GM21529 (cell line): ENCODE measurements at regions not wholly inside any gene's neighbourhood (a gene's known extent, or its start where the extent isn't known, plus 50 kb on each side); places are given as distances from the start of the nearest gene placed in this dataset.

Experiments
- ATAC-seq: cut with Tn5 transposase; IDR thresholded peaks from one replicate; pipeline ENCODE4 v1.9.1; 2021; ENCODE audit not compliant: unreplicated experiment

DNA sequence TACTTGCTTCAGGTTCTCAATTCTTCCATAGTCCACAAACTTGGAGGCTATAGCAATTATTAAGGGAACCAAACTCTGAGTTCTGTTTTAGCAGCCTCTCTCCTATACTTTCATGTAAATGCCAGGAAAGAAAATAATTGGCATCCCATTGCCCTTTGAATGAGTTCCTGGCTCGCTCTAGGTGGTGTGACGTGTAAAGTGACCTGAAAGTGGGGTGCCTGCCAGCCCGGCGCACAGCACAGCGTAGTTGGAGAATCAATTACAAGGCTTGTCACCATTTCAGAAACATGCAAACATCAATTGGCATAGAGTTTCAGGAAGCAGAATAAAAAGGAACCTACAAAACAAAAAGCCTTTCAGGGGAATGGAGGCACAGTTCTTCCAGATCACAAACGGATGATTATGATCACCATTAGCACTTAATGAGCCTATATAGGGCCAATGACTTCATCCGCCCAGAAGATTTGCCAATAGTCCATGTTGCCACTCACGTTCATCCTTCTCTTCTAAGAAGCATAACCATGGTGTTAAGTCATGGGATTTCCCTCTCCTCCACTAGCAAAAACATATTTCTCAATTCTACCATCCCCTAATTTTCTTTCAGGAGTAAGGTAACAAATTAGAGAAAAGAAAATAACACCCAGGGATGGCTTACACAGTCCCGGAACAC lies 354.6 kb upstream of the ADGRL2 start:
- ATAC-seq, result no peak

DNA sequence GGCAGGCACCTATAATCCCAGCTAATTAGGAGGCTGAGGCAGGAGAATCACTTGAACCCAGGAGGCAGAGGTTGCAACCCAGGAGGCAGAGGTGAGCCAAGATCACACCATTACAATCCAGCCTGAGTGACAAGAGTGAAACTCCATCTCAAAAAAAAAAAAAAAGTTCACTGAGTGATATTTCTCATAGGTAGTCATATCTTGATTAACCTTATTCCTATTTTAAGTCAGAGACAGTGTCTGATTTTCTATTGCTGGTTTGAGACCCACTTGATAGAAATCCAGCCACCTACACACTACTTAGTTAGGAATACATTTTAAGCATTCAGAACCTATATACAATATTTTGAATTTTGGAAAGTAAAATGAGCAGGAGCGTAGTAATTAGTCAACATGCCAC lies 357.4 kb upstream of the ADGRL2 start:
- ATAC-seq, result peak; percentile 35

DNA sequence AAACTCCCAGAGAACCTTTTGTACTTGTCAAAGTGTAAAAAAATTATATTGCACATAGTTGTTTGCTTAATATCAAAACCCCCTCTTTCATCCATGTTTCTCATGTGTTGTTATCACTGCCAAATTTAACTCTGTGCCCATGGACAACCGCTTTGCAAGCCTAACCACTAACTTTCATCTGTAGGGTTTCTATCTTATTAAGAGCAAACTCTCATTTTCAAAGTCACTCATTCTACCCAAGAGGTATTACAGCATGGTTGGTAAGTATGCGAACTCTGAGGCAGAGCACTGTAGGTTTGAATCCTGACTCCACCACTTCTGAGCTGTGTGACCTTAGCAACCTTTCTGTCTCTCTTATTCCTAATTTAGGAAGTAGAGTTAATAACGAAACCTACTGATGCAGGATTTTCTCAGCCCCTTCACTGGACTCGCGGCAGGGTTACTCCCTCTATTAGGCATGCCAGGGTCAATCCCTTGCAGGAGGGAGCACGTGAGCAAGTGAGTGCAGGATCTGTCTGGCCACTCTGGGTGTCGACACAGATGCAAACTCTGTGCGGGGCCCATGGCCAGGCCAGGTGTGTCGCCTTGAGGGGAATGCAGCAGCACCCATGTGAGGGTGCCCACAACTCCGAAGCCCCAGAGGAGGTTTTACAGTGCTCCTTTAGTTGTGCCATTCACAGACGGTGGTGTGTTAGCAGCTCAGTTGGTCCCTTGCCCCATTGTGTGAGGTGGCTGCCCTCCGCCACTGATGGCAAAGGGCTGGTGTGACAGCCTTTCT lies 361.5 kb upstream of the ADGRL2 start:
- peak; percentile 56 for ATAC-seq

DNA sequence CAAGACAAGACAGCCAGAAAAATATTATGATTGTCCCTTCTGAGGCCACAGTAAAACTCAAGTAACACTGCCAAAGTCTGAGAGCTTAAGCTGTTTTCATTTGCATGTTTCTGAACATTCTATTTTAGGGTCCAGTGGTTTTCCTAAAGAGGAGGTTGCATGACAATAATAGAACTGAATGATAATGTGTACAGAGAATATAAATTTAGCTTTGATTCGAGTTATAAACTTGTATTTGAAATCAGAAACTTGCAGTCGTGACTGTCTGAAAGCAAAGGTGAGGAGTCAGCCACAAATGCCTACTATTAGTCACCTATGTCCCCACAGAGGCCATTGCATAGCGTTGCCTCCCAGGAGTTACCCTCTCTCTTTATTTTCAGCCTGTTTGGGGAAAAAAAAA lies 363.1 kb upstream of the ADGRL2 start:
- peak; percentile 87 for ATAC-seq

DNA sequence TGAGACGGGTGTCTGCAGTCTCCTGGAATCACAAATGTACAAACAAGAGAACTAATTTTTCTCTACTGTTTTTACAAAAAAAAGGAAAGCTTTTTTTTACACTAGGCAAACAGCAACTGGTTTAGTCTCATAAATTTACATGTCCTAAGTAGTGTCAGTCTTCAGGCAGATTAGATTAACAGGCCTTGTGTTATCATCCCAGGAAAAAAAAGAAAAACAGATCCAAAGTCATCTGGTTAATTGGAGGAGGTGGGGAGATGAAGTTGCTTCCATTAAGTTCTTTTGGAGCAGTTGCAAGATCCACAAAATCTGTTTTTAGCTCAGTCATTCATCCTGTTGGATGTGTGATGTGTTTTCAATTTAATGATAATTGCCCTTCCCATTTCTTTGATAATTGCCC lies 363.5 kb upstream of the ADGRL2 start:
- ATAC-seq, result no peak

DNA sequence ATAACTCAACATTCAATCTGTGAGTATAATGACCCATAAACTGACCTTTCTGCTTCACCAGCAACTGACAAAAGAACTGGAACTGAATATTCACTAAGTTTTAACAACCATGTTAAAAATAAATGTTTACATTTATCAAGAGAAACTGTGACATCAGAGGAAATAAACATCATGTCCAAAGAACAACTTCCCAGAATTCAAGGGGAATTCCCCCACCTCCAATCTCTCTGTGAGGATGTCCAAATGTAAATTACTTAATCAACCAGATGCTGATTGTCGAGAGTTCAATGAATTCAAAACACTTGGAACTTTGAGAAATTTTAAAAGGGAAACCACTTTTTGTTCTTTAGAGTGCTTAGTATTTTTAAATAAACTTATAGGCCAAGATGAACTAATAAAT lies 365.6 kb upstream of the ADGRL2 start:
- ATAC-seq, result no peak

DNA sequence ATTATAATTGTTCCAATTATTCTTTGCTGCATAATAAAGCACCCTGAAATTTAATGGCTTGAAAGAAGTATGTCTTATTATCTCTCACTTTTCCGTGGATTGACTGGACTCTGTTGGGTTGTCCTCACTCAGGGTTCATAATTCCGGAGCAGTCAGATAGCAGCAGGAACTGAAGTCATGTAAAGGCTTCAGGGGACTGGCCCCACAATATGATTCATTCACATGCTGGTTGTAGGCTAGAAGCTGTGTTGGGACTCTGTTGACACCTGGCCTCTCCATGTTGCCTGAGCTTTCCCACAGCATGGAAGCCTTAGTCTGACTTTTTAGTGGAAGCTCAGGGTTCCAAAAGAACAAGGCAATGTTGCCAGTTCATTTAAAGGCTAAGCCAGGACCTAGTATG lies 367.1 kb upstream of the ADGRL2 start:
- no peak for ATAC-seq

DNA sequence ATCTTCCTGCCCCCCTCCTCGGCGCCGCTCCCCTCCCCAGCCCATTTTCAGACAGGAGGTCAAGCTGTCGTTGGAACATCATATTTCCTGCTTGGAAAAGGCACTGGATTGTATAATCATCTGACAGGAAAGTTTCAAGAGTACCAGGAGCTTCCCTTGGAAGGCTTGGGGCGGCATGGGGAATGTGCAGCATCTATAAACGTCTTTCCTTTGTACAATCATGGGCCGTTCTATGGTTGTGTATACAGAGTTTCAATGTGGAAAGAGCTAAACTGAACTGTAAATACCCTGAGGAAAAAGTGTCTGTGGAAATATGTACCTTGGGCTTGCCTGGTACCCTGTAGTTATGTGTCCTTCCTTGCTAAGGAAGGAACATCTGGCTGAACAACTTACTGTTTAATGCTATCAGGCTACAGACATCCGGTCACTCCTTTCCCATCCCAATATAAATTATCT lies 368.1 kb upstream of the ADGRL2 start:
- no peak for ATAC-seq

DNA sequence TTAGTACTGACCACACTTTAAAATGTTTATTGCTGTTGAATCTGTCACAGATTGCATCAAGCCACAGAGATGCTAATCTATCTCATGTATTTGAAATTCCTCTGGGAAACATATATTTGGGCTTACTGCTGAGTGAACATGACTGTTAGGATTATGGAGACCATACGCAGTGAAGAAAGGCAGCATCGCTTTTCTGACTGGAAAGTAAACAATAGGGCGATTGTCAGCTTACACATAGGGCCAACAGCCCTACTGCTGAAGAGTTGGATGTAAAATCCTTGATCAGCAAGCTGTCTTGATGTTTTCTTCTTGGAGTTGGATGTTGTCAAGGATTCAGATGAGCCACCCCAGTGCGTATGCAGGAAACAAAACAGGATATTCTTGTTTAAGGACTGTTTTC lies 368.7 kb upstream of the ADGRL2 start:
- ATAC-seq, result no peak

DNA sequence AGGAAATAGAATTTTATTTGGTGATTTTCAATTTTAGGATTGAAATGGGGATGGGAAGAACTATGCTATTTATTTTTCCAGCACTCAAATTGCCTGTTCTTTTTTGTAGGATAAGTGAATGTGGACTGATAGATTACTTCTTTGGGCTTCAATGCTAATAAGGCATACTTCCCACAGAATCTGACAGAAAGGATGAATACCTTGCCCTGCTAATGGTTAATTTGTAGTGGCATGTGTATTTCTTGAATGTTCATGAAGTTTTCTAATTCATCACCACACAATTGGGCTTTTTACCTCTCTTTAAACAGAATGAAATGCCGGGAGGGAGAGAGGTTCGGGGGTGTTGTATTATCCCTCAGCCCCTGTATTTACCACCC lies 369.1 kb upstream of the ADGRL2 start:
- ATAC-seq, result no peak

DNA sequence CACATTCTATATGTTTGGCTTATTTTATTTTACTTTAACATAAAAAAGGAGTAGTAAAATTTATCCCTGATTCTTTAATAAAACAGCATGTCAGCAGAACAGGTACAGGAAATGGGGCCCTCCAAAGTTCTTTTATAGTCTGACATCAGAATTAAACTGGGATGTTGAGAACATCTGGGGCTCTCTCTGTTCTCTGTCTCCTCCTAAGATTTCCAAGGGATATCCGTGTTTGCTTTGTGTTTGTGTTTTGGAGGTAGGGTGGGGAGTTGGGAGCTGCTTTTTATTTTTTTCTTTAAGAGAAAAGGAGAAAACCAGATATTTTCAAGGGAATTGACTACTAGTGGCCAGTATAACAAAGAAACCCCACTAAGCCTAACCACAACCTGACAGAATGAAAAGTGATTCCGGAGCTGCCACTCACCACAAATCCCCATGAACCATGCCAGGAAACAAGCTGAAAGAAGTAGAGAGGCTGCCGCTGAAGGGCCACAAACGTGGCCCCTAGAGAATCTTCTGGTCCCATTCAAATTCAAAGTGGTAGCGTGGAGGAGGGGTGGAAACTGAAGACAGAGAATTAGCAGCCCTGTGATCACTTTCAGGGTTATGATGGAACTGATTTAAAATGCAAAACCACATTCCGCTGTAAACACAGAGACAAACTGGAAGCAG lies 369.6 kb upstream of the ADGRL2 start:
- ATAC-seq, result no peak

DNA sequence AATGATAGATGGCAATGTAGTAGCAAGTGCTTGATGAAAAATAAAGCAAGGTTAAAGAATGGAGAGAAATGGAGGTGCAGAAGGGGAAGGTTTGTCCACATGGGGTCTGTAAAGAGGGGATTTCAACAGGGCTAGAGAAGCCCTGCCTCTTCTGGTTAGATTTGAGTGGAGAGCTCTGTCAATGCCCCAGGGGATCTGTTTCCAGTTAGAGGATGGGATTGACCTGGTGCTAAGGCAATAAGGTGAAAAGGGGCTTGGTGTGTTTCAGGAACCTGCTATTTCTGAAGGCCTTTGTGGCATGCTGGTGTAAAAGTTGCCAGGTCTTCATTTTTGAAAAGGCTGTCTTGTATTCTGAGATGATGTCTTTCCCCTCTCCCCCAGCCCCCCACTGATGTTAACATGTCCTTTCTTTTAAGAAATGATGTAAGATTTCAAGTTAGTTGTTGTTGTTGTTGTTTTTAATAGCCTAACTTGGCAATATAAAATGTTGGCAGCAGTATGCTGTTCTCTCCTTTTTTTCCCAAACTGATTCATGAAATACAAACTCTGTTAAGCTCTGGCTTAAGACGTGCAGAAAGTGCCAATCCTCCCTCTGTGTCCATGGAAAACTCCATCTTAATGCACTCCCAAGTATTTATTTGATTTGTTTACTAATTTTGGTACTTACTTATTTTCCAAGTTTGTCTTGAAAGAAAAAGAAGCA lies 370.3 kb upstream of the ADGRL2 start:
- no peak for ATAC-seq

DNA sequence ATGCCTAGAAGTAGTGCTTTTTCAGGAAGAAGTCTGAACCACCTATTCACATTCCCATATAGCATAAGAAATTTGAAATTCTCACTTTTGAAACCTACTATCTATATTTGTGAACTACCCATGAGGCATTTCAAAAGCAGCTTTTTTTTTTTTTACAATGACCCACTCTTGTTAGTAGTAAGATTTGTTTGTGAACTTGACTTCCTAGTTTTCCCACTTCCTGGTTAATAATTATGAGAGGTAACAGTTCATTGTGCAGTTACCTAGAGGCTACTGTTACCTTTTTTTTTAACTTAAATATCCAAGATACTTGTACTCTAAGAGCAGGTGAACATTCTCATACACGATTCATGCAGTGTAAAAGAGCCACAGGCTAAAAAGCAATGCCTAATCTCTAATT lies 371.7 kb upstream of the ADGRL2 start:
- ATAC-seq, result no peak

DNA sequence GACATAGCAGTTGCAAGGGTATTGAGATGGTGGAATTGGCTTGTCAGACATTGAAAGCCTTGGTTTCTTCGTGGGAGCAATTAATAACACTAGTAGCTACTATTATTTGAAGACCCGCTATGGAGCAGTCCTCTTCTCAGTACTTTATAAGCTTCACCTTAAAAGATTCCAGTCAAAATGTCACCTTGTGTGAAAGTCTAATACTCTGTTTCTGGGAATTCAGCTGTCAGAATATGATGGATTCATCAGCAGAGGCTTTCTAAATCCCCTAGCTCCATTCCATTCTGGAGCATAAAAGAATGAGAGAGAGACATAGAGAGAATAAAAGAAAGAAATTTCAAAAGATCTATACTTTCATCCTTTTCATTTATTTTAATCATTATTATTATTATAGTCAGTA lies 375.9 kb upstream of the ADGRL2 start:
- no peak for ATAC-seq

DNA sequence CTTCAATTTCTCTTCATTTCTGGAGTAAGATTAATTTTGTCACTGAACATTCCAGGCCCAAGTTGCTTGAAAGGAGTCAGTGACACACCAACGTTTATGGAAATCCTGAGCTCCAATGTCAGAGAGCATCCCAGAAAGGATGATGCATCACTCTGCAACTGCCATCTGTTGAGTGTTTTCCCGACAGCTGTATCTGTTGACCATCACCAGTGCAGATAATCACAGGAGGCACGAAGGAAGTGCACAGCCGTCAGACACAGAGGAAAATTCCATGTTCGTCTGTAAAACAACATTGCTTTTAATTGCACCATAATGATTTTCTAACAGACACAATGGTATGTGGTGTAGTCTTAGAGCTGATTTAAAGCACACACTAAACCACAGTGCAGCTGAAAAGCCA lies 376.7 kb upstream of the ADGRL2 start:
- no peak for ATAC-seq

DNA sequence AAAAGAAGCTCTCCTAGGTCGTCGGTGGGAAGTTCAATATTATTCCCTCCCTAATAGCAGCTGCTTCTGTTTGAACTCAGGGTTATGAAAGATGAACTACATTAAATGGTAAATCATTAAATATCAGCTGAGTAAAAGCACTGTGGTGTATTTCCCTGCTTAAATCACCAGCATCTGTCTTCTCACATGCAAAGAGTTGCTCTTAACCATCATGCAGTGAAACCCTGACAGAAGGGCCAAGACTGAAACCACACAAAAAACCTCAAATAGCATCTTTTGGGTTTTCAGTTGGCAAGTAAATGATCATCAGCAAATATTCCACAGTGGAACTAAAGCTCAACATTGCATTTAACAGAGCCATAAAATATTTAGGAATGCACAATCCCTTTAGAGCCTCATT lies 380.0 kb upstream of the ADGRL2 start:
- ATAC-seq, result peak; percentile 92

DNA sequence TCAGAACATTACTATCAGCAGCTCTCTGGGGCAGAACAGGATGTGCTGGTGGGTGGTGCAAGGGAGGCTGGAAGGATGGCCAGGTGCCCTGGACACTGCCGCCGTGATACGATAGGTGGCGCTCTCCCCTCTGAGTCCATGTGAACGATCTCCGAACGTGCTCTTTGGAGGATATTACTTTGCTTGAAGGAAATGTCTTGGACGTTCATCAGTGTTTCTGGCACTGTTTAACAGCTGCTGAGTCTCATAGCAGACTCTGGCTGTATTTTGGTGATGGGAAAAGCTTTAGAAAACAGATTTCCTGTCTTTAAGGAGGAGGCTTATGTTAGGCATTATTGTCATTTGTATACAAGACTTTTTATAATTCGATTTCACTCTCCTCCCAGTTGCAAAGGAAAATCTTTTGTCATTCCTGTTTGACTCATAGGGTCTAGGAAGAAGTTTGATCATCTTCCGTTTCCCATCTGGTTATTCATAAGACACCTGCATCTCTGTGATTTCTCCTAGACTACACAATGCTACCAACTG lies 386.2 kb upstream of the ADGRL2 start:
- ATAC-seq, result peak; percentile 98

DNA sequence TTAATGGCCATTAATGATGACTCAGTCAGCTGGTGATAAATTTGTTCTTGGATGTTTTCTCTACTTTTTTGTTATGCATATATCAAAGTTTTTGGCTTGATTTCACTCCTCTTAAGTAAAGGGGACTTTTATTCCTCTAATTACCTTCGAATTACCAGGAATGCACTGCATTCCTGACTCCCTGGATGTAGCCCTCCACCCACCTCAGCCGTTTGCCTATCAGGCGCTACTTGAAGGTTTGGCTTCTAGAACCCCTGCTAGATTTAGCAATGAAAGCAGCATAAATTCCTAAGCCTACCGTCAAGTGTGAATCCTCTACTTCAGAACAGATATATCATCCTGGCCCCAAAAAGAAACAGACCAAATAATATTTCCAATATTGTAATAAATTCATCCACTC lies 387.8 kb upstream of the ADGRL2 start:
- no peak for ATAC-seq

DNA sequence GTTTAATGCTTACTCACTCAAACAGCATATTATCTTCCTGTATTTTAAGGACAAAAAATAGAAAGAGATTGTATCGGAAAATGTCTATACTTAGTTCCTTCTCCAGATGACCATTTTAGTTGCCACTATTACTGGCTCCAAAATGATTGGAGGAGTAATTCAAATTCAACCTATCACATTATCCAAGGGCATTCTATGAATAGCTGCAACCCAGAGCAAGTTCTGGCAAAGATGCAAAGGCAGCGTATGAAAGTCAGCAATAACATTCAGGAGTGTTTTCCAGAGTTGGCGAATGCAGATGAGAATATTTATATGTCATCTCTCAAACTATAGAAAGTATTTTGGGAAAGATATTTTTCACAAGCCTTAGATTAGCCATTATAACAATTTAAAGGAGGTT lies 389.8 kb upstream of the ADGRL2 start:
- ATAC-seq, result no peak

DNA sequence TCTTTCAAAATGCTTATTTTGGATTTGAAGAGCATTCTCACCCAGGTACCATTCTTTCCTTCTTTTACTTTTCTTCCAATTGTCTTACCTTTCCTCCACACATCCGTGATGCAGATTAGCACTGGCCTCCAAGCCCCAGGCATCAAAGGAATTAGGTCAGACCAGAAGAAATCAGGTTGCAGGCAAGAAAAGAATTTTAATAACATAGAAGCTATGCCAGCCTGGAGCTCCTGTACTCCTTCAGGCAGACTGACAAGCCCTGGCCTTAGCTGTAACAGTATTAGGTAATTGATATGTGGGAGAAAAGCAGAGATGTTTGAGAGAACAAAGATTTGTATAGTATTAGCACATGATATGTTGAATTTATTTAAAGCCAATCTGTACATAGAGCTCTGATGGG lies 390.4 kb upstream of the ADGRL2 start:
- no peak for ATAC-seq

DNA sequence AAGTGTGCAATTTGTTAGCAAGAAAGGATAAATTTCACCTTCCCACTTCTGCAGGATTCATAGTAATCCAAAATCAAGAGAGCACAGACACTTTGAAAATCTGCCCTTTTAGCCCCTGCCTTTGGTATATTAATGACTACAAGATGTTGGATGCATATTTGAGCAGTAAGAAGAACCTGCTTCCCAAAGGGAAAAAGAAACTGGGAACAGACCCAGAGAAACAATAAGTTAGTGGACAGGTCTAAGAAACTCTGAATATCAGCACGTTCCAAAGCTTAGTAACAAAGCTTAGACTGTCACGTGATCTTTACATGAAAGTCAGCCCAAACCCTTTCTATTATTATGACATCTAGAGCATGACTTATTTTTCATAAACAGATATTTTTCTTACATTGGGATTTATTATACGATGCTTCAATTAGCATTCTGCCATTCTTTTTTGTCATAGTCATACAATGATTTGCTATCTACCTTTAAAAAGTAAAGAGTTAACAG lies 390.9 kb upstream of the ADGRL2 start:
- ATAC-seq, result no peak
